ENCODE measurements at regions not wholly inside any gene's neighbourhood (a gene's known extent, or its start where the extent isn't known, plus 50 kb on each side); places are given as distances from the start of the nearest gene placed in this dataset.
"Not testable (repeated sequence)": the region's sequence is repeated elsewhere in the genome, so short reads cannot be mapped to it uniquely, and the experiment has no call there.

- H3K36me3 Mint-ChIP-seq; H3K27me3 Mint-ChIP-seq; H3K9me3 ChIP-seq (ENCODE audit: control insufficient read depth in 2 of 3, low read length in 3 of 3); intact Hi-C loops (cut with micrococcal nuclease); POLR2A ChIA-PET; H3K27ac ChIP-seq (ENCODE audit: low read depth, low read length); DNase-seq; H3K4me1 Mint-ChIP-seq; H3K4me1 ChIP-seq (ENCODE audit: control insufficient read depth in 2 of 2, insufficient read depth in 2 of 2, low read length in 2 of 2); H3K27me3 ChIP-seq (ENCODE audit: control insufficient read depth in 2 of 2, insufficient read depth in 2 of 2, low read length in 2 of 2); H3K27ac Mint-ChIP-seq; CTCF ChIA-PET; ATAC-seq; H3K36me3 ChIP-seq (ENCODE audit: control insufficient read depth in 2 of 3, insufficient read depth in 3 of 3, low read length in 3 of 3); H3K4me3 Mint-ChIP-seq; H3K4me3 ChIP-seq (ENCODE audit: low read length): not testable (repeated sequence)
- H3K9me3 Mint-ChIP-seq: peaks cover 18 to 71% (median 50%) of the 10 kb centered on the region in 11 donors
Observed at GRCh38 chr21:5242732-5243131, 5278.7 kb upstream of the TPTE start.

DNA sequence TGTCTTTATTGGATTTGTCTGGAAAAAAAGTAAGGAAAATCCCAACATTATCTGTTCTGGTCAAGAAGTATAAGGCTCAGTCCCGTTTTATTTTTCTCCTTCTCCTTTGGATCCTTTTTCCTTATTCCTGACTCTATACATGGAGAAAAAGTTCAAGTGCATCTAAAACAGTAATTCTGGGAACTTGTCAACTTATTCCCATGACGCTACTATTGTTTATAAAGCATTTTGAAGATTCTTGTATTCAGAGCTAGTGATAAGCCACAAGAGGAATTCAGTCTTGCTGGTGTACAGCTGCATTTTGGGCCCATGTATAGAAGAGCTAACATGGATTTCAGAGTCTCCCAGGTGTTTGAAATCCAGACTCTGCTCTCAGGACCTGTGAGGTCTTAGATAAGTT, 5278.1 kb upstream of the TPTE start:
- H3K36me3 ChIP-seq (ENCODE audit: control insufficient read depth in 2 of 3, insufficient read depth in 3 of 3, low read length in 3 of 3); H3K27ac Mint-ChIP-seq; DNase-seq; H3K4me1 Mint-ChIP-seq; ATAC-seq; H3K36me3 Mint-ChIP-seq; POLR2A ChIA-PET; CTCF ChIA-PET; intact Hi-C loops (cut with micrococcal nuclease); H3K4me3 ChIP-seq (ENCODE audit: low read length); H3K4me1 ChIP-seq (ENCODE audit: control insufficient read depth in 2 of 2, insufficient read depth in 2 of 2, low read length in 2 of 2); H3K4me3 Mint-ChIP-seq; H3K27me3 ChIP-seq (ENCODE audit: control insufficient read depth in 2 of 2, insufficient read depth in 2 of 2, low read length in 2 of 2); H3K9me3 ChIP-seq (ENCODE audit: control insufficient read depth in 2 of 3, low read length in 3 of 3); H3K27me3 Mint-ChIP-seq; H3K27ac ChIP-seq (ENCODE audit: low read depth, low read length): not testable (repeated sequence)
- H3K9me3 Mint-ChIP-seq: peaks cover 14 to 70% (median 49%) of the 10 kb centered on the region in 11 donors

- peaks cover 15 to 67% (median 46%) of the 10 kb centered on the region in 11 donors for H3K9me3 Mint-ChIP-seq
- H3K27me3 Mint-ChIP-seq; intact Hi-C loops (cut with micrococcal nuclease); CTCF ChIA-PET; H3K4me3 ChIP-seq (ENCODE audit: low read length); ATAC-seq; H3K36me3 ChIP-seq (ENCODE audit: control insufficient read depth in 2 of 3, insufficient read depth in 3 of 3, low read length in 3 of 3); POLR2A ChIA-PET; H3K4me1 Mint-ChIP-seq; H3K36me3 Mint-ChIP-seq; H3K9me3 ChIP-seq (ENCODE audit: control insufficient read depth in 2 of 3, low read length in 3 of 3); H3K4me1 ChIP-seq (ENCODE audit: control insufficient read depth in 2 of 2, insufficient read depth in 2 of 2, low read length in 2 of 2); H3K27ac ChIP-seq (ENCODE audit: low read depth, low read length); H3K4me3 Mint-ChIP-seq; H3K27ac Mint-ChIP-seq; DNase-seq; H3K27me3 ChIP-seq (ENCODE audit: control insufficient read depth in 2 of 2, insufficient read depth in 2 of 2, low read length in 2 of 2): not testable (repeated sequence)
Observed at GRCh38 chr21:5243715-5244375, 5277.5 kb upstream of the TPTE start.

DNA sequence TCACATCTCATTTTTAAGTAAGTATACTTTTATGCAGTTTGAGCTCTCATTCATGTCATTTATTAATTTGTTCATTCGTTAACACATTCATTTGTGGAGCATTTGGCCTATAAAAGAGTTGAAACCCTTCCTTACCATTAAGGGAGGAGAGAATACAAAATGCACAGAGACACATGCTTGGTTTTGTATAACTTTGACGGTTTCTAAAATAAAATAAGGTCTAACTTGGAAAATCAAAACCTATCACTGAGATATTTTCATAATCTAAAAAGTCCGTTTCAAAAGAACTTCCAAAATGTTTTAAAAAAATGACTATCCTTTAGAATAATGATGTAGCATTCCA, 5277.0 kb upstream of the TPTE start:
- peaks cover 15 to 65% (median 46%) of the 10 kb centered on the region in 11 donors for H3K9me3 Mint-ChIP-seq
- ATAC-seq; H3K4me3 Mint-ChIP-seq; H3K27ac Mint-ChIP-seq; H3K4me3 ChIP-seq (ENCODE audit: low read length); H3K9me3 ChIP-seq (ENCODE audit: control insufficient read depth in 2 of 3, low read length in 3 of 3); CTCF ChIA-PET; H3K4me1 ChIP-seq (ENCODE audit: control insufficient read depth in 2 of 2, insufficient read depth in 2 of 2, low read length in 2 of 2); H3K36me3 Mint-ChIP-seq; H3K27ac ChIP-seq (ENCODE audit: low read depth, low read length); H3K27me3 Mint-ChIP-seq; H3K27me3 ChIP-seq (ENCODE audit: control insufficient read depth in 2 of 2, insufficient read depth in 2 of 2, low read length in 2 of 2); H3K36me3 ChIP-seq (ENCODE audit: control insufficient read depth in 2 of 3, insufficient read depth in 3 of 3, low read length in 3 of 3); H3K4me1 Mint-ChIP-seq; intact Hi-C loops (cut with micrococcal nuclease); POLR2A ChIA-PET; DNase-seq: not testable (repeated sequence)

DNA sequence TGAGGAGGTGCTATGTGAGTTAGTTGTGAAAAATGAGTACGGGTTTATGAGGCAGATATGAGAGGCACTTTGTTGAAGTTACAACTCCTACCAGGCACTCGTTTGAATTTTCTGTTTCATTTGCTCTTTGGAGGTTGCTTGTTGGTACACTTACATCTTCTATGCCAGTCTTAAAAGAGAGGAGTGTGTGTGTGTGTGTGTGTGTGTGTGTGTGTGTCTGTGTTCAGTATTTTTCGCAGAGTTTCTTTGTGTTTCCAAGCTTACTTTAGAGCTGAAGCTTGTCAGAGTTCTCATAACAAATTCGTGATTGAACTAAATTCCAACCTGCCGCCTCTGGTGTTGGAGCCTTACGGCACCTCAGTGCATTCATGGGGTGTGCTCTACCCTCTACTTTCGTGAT, 5276.4 kb upstream of the TPTE start:
- CTCF ChIA-PET; H3K36me3 ChIP-seq (ENCODE audit: control insufficient read depth in 2 of 3, insufficient read depth in 3 of 3, low read length in 3 of 3); H3K4me1 Mint-ChIP-seq; H3K27ac ChIP-seq (ENCODE audit: low read depth, low read length); H3K27ac Mint-ChIP-seq; DNase-seq; H3K36me3 Mint-ChIP-seq; POLR2A ChIA-PET; intact Hi-C loops (cut with micrococcal nuclease); H3K27me3 ChIP-seq (ENCODE audit: control insufficient read depth in 2 of 2, insufficient read depth in 2 of 2, low read length in 2 of 2); H3K4me3 Mint-ChIP-seq; H3K4me1 ChIP-seq (ENCODE audit: control insufficient read depth in 2 of 2, insufficient read depth in 2 of 2, low read length in 2 of 2); H3K4me3 ChIP-seq (ENCODE audit: low read length); ATAC-seq; H3K9me3 ChIP-seq (ENCODE audit: control insufficient read depth in 2 of 3, low read length in 3 of 3); H3K27me3 Mint-ChIP-seq: not testable (repeated sequence)
- peaks cover 17 to 60% (median 40%) of the 10 kb centered on the region in 11 donors for H3K9me3 Mint-ChIP-seq

- H3K4me1 ChIP-seq (ENCODE audit: control insufficient read depth in 2 of 2, insufficient read depth in 2 of 2, low read length in 2 of 2); H3K27me3 Mint-ChIP-seq; H3K9me3 ChIP-seq (ENCODE audit: control insufficient read depth in 2 of 3, low read length in 3 of 3); ATAC-seq; H3K36me3 Mint-ChIP-seq; intact Hi-C loops (cut with micrococcal nuclease); H3K36me3 ChIP-seq (ENCODE audit: control insufficient read depth in 2 of 3, insufficient read depth in 3 of 3, low read length in 3 of 3); H3K4me3 Mint-ChIP-seq; POLR2A ChIA-PET; H3K27ac ChIP-seq (ENCODE audit: low read depth, low read length); H3K27me3 ChIP-seq (ENCODE audit: control insufficient read depth in 2 of 2, insufficient read depth in 2 of 2, low read length in 2 of 2); CTCF ChIA-PET; H3K4me3 ChIP-seq (ENCODE audit: low read length); DNase-seq; H3K4me1 Mint-ChIP-seq; H3K27ac Mint-ChIP-seq: not testable (repeated sequence)
- peaks cover 27 to 65% (median 45%) of the 10 kb centered on the region in 11 donors for H3K9me3 Mint-ChIP-seq
Observed at GRCh38 chr21:5246416-5246815, 5275.0 kb upstream of the TPTE start.

DNA sequence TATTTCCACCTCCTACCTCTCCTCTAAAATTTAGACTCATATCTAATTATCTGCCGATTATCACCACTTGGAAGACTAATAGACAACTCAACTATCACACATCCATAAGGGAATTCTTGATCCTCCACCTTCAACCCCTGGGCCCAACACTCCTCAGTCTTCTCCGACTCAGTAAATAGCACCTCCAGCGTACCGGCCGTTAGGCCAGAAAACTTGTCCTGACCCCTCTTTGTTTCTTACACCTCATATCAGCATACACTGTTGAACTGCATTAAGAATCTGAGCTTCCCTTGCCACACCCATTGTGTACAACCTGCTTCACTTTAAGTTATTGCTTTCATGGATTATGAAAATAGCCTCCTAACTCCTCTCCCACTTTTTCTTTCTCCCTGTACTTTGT, 5274.0 kb upstream of the TPTE start:
- H3K36me3 Mint-ChIP-seq; H3K36me3 ChIP-seq (ENCODE audit: control insufficient read depth in 2 of 3, insufficient read depth in 3 of 3, low read length in 3 of 3); H3K27ac ChIP-seq (ENCODE audit: low read depth, low read length); H3K27me3 ChIP-seq (ENCODE audit: control insufficient read depth in 2 of 2, insufficient read depth in 2 of 2, low read length in 2 of 2); CTCF ChIA-PET; DNase-seq; H3K4me3 ChIP-seq (ENCODE audit: low read length); H3K27me3 Mint-ChIP-seq; POLR2A ChIA-PET; H3K4me3 Mint-ChIP-seq; intact Hi-C loops (cut with micrococcal nuclease); H3K27ac Mint-ChIP-seq; H3K9me3 ChIP-seq (ENCODE audit: control insufficient read depth in 2 of 3, low read length in 3 of 3); H3K4me1 Mint-ChIP-seq; H3K4me1 ChIP-seq (ENCODE audit: control insufficient read depth in 2 of 2, insufficient read depth in 2 of 2, low read length in 2 of 2); ATAC-seq: not testable (repeated sequence)
- H3K9me3 Mint-ChIP-seq: peaks cover 26 to 67% (median 41%) of the 10 kb centered on the region in 11 donors

Data from naive thymus-derived CD4-positive, alpha-beta T cell (primary cell).